CD4-positive, alpha-beta T cell (primary cell): ENCODE measurements at regions not wholly inside any gene's neighbourhood (a gene's known extent, or its start where the extent isn't known, plus 50 kb on each side); places are given as distances from the start of the nearest gene placed in this dataset.

Source experiments
- ATAC-seq: fragments of 200-7000 bp; cut with Tn5 transposase; one replicate; pipeline ENCODE4 v1.10.0; 2022; ENCODE audit warnings: mild to moderate bottlenecking; ENCODE audit not compliant: poor library complexity
- CTCF ChIA-PET: fragments of 350-600 bp; sonication (Branson Sonifier 250); formaldehyde crosslinking; loops from one replicate; lab custom pipeline; 2021; ENCODE audit warnings: antibody characterized with exemption, inconsistent platforms; lab: Charles Lee
- POLR2A ChIA-PET: fragments of 350-600 bp; sonication (Branson Sonifier 250); formaldehyde crosslinking; loops from one replicate; lab custom pipeline; 2021; ENCODE audit warnings: antibody characterized with exemption, inconsistent platforms; lab: Charles Lee
- DNase-seq, 14 experiments: peaks; one replicate each; pipeline ENCODE4 v3.0.0-alpha.2; 2013 to 2020; ENCODE audit warnings: mixed read lengths in 2 of 14
- H3K27ac ChIP-seq, 2 donors: one replicate each; pipeline versions ENCODE4 v1.5.1 to v1.7.0; 2013; ENCODE audit warnings: low read length in 2 of 2, low read depth in 1 of 2, mild to moderate bottlenecking in 1 of 2
- H3K27me3 ChIP-seq, 2 experiments: 1 replicate in 1 of 2; 2 replicates in 1 of 2; pipeline versions ENCODE4 v1.6.1 to v1.7.0; 2013; ENCODE audit warnings: low read length in 2 of 2, control low read depth in 1 of 2, mild to moderate bottlenecking in 1 of 2, moderate library complexity in 1 of 2; ENCODE audit not compliant: insufficient read depth in 2 of 2, control insufficient read depth in 1 of 2
- H3K36me3 ChIP-seq: one replicate; pipeline ENCODE4 v1.6.1; 2013; ENCODE audit warnings: low read length, control low read depth; ENCODE audit not compliant: insufficient read depth
- H3K4me1 ChIP-seq: one replicate; pipeline ENCODE4 v1.6.1; 2013; ENCODE audit warnings: low read length, control low read depth; ENCODE audit not compliant: insufficient read depth
- H3K4me3 ChIP-seq: one replicate; pipeline ENCODE4 v1.5.1; 2013; ENCODE audit warnings: mild to moderate bottlenecking, low read length, moderate library complexity
- H3K9me3 ChIP-seq, 2 experiments: 1 replicate in 1 of 2; 2 replicates in 1 of 2; pipeline versions ENCODE4 v1.6.1 to v1.7.0; 2013; ENCODE audit warnings: low read length in 2 of 2, mild to moderate bottlenecking in 2 of 2, control low read depth in 1 of 2, moderate library complexity in 1 of 2; ENCODE audit not compliant: control insufficient read depth in 1 of 2, insufficient read depth in 1 of 2
- H3K27ac Mint-ChIP-seq: one replicate; pipeline ENCODE4 v1.8.0; 2020; ENCODE audit warnings: mixed read lengths
- H3K27me3 Mint-ChIP-seq: one replicate; pipeline ENCODE4 v1.8.0; 2021; ENCODE audit warnings: mixed read lengths
- H3K36me3 Mint-ChIP-seq: one replicate; pipeline ENCODE4 v1.8.0; 2021; ENCODE audit warnings: low read depth, mixed read lengths
- H3K4me1 Mint-ChIP-seq: one replicate; pipeline ENCODE4 v1.8.0; 2021; ENCODE audit warnings: low read depth, mixed read lengths
- H3K4me3 Mint-ChIP-seq: one replicate; pipeline ENCODE4 v1.8.0; 2020; ENCODE audit warnings: mild to moderate bottlenecking, mixed read lengths
- H3K9me3 Mint-ChIP-seq: one replicate; pipeline ENCODE4 v1.8.0; 2020; ENCODE audit warnings: mixed read lengths
- CTCF ChIP-seq: fragments of 200-600 bp; IDR thresholded peaks from one replicate; pipeline ENCODE4 v1.8.0; 2022; ENCODE audit warnings: antibody characterized with exemption, mild to moderate bottlenecking
- intact Hi-C, 2 experiments: fragments of 100-400 bp; cut with DNase I in 1 of 2; cut with micrococcal nuclease in 1 of 2; formaldehyde crosslinking; loops; one replicate each; pipeline versions ENCODE4 v1.15.1 to v1.9.0; 2023 to 2025; cut with DNase I, micrococcal nuclease

GRCh38 chr5:124060413-124061067 is 548.6 kb downstream of the CSNK1G3 start:
- Histone ChIP-seq H3K9me3 (no peaks in the 10 kb centered on the region), H3K36me3 (no peaks in the 10 kb centered on the region), H3K4me3 (no peak overlapping the region), H3K27me3 (no peaks in the 10 kb centered on the region), H3K4me1 (no peaks in the 10 kb centered on the region), H3K27ac (no peak overlapping the region)
- TF ChIP-seq CTCF, result no peak
- ATAC-seq (no peak), DNase-seq (no peak)
- intact Hi-C loops, result no loop called here
- H3K9me3 Mint-ChIP-seq, result peaks cover 4% of the 10 kb centered on the region
- H3K27me3 Mint-ChIP-seq, result no peaks in the 10 kb centered on the region
- ChIA-PET CTCF (no interaction called here), POLR2A (no interaction called here)
- no peak overlapping the region for H3K27ac Mint-ChIP-seq
- peaks cover 4% of the 10 kb centered on the region for H3K4me1 Mint-ChIP-seq
- H3K36me3 Mint-ChIP-seq, result no peaks in the 10 kb centered on the region
- H3K4me3 Mint-ChIP-seq, result no peak overlapping the region

- POLR2A ChIA-PET, result no interaction called here
- H3K27ac Mint-ChIP-seq, result no peak overlapping the region
- no peak for ATAC-seq
- no peaks in the 10 kb centered on the region for H3K27me3 ChIP-seq
- DNase-seq, result no peak
- no peaks in the 10 kb centered on the region for H3K4me1 ChIP-seq
- intact Hi-C loops, result no loop called here
- H3K4me3 Mint-ChIP-seq, result no peak overlapping the region
- no peak overlapping the region for H3K27ac ChIP-seq
- H3K36me3 Mint-ChIP-seq, result no peaks in the 10 kb centered on the region
- H3K9me3 ChIP-seq, result no peaks in the 10 kb centered on the region
- no peaks in the 10 kb centered on the region for H3K36me3 ChIP-seq
- no peak overlapping the region for H3K4me3 ChIP-seq
- H3K27me3 Mint-ChIP-seq, result no peaks in the 10 kb centered on the region
- no peak for TF ChIP-seq CTCF
- CTCF ChIA-PET, result no interaction called here
- peaks cover 4% of the 10 kb centered on the region for H3K9me3 Mint-ChIP-seq
- H3K4me1 Mint-ChIP-seq, result peaks cover 4% of the 10 kb centered on the region
Observed at GRCh38 chr5:124060011-124060410, 548.0 kb downstream of the CSNK1G3 start.

- CTCF ChIA-PET, result no interaction called here
- no peaks in the 10 kb centered on the region for H3K27me3 Mint-ChIP-seq
- DNase-seq (no peak), ATAC-seq (no peak)
- Histone ChIP-seq H3K4me3 (no peak overlapping the region), H3K27ac (no peak overlapping the region), H3K27me3 (no peaks in the 10 kb centered on the region), H3K4me1 (no peaks in the 10 kb centered on the region), H3K36me3 (no peaks in the 10 kb centered on the region), H3K9me3 (no peaks in the 10 kb centered on the region)
- peaks cover 4% of the 10 kb centered on the region for H3K9me3 Mint-ChIP-seq
- peaks cover 4% of the 10 kb centered on the region for H3K4me1 Mint-ChIP-seq
- no peaks in the 10 kb centered on the region for H3K36me3 Mint-ChIP-seq
- POLR2A ChIA-PET, result no interaction called here
- H3K4me3 Mint-ChIP-seq, result no peak overlapping the region
- TF ChIP-seq CTCF, result no peak
- intact Hi-C loops, result no loop called here
- no peak overlapping the region for H3K27ac Mint-ChIP-seq
Observed at GRCh38 chr5:124059200-124059599, 547.2 kb downstream of the CSNK1G3 start.
